ENCODE measurements at regions not wholly inside any gene's neighbourhood (a gene's known extent, or its start where the extent isn't known, plus 50 kb on each side); places are given as distances from the start of the nearest gene placed in this dataset.

- TF ChIP-seq CTCF (IDR thresholded peaks at IDR 0.05; ENCODE audit: borderline replicate concordance, extremely low read depth, low read length, poor library complexity, severe bottlenecking) (no peak), EZH2 (IDR thresholded peaks at IDR 0.05; ENCODE audit: borderline replicate concordance, low read depth, low read length, severe bottlenecking) (no peak)
Observed at GRCh38 chr11:26011474-26011873, 320.5 kb upstream of the ANO3 start.

GRCh38 chr11:26014456-26015115, 317.3 kb upstream of the ANO3 start:
- H3K27ac ChIP-seq (ENCODE audit: low read length): no peak overlapping the region
- no peaks in the 10 kb centered on the region for H3K79me2 ChIP-seq (ENCODE audit: insufficient read depth, low read length)
- H2AFZ ChIP-seq (ENCODE audit: low read depth, low read length): no peak overlapping the region
- H3K36me3 ChIP-seq (ENCODE audit: insufficient read depth, low read length): no peaks in the 10 kb centered on the region
- no peak overlapping the region for H3K9ac ChIP-seq (ENCODE audit: low read depth, low read length)
- no peaks in the 10 kb centered on the region for H3K4me1 ChIP-seq (ENCODE audit: insufficient read depth, low read length)
- ATAC-seq (ENCODE audit: insufficient read depth, low read depth): no peak
- no peaks in the 10 kb centered on the region for H4K20me1 ChIP-seq (ENCODE audit: insufficient read depth, low read length)
- no peaks in the 10 kb centered on the region for H3K27me3 ChIP-seq (ENCODE audit: insufficient read depth, low read length, poor library complexity)
- no peak overlapping the region for H3K4me3 ChIP-seq (ENCODE audit: low read depth in 1 of 2, low read length in 2 of 2)
- no peak for TF ChIP-seq EZH2 (IDR thresholded peaks at IDR 0.05; ENCODE audit: borderline replicate concordance, low read depth, low read length, severe bottlenecking)
- no peak for TF ChIP-seq CTCF (IDR thresholded peaks at IDR 0.05; ENCODE audit: borderline replicate concordance, extremely low read depth, low read length, poor library complexity, severe bottlenecking)
- DNase-seq: no peak
- H3K9me3 ChIP-seq (ENCODE audit: insufficient read depth, low read length, severe bottlenecking): no peaks in the 10 kb centered on the region
- H3K4me2 ChIP-seq (ENCODE audit: insufficient read depth, low read length): no peak overlapping the region

More at GRCh38 chr11:26011474-26011873, 320.5 kb upstream of the ANO3 start:
- no peaks in the 10 kb centered on the region for H3K27me3 ChIP-seq (ENCODE audit: insufficient read depth, low read length, poor library complexity)
- H3K79me2 ChIP-seq (ENCODE audit: insufficient read depth, low read length): no peaks in the 10 kb centered on the region
- no peaks in the 10 kb centered on the region for H3K4me1 ChIP-seq (ENCODE audit: insufficient read depth, low read length)
- no peak overlapping the region for H3K9ac ChIP-seq (ENCODE audit: low read depth, low read length)
- no peak for DNase-seq
- H3K4me2 ChIP-seq (ENCODE audit: insufficient read depth, low read length): no peak overlapping the region
- no peaks in the 10 kb centered on the region for H3K9me3 ChIP-seq (ENCODE audit: insufficient read depth, low read length, severe bottlenecking)
- no peaks in the 10 kb centered on the region for H4K20me1 ChIP-seq (ENCODE audit: insufficient read depth, low read length)
- H3K36me3 ChIP-seq (ENCODE audit: insufficient read depth, low read length): no peaks in the 10 kb centered on the region
- ATAC-seq (ENCODE audit: insufficient read depth, low read depth): no peak
- no peak overlapping the region for H3K27ac ChIP-seq (ENCODE audit: low read length)
- H3K4me3 ChIP-seq (ENCODE audit: low read depth in 1 of 2, low read length in 2 of 2): no peak overlapping the region
- H2AFZ ChIP-seq (ENCODE audit: low read depth, low read length): no peak overlapping the region

- TF ChIP-seq EZH2 (IDR thresholded peaks at IDR 0.05; ENCODE audit: borderline replicate concordance, low read depth, low read length, severe bottlenecking) (no peak), CTCF (IDR thresholded peaks at IDR 0.05; ENCODE audit: borderline replicate concordance, extremely low read depth, low read length, poor library complexity, severe bottlenecking) (no peak)
Observed at GRCh38 chr11:26017322-26017860, 314.5 kb upstream of the ANO3 start.

More at GRCh38 chr11:26017322-26017860, 314.5 kb upstream of the ANO3 start:
- Histone ChIP-seq H3K79me2 (ENCODE audit: insufficient read depth, low read length) (no peaks in the 10 kb centered on the region), H2AFZ (ENCODE audit: low read depth, low read length) (no peak overlapping the region), H3K36me3 (ENCODE audit: insufficient read depth, low read length) (no peaks in the 10 kb centered on the region), H4K20me1 (ENCODE audit: insufficient read depth, low read length) (no peaks in the 10 kb centered on the region), H3K4me2 (ENCODE audit: insufficient read depth, low read length) (no peak overlapping the region), H3K27ac (ENCODE audit: low read length) (no peak overlapping the region), H3K9ac (ENCODE audit: low read depth, low read length) (no peak overlapping the region), H3K4me1 (ENCODE audit: insufficient read depth, low read length) (no peaks in the 10 kb centered on the region), H3K4me3 (ENCODE audit: low read depth in 1 of 2, low read length in 2 of 2) (no peak overlapping the region), H3K27me3 (ENCODE audit: insufficient read depth, low read length, poor library complexity) (no peaks in the 10 kb centered on the region), H3K9me3 (ENCODE audit: insufficient read depth, low read length, severe bottlenecking) (no peaks in the 10 kb centered on the region)
- ATAC-seq (ENCODE audit: insufficient read depth, low read depth) (no peak), DNase-seq (no peak)

Data from DND-41 (cell line).